ENCODE measurements at regions not wholly inside any gene's neighbourhood (a gene's known extent, or its start where the extent isn't known, plus 50 kb on each side); places are given as distances from the start of the nearest gene placed in this dataset.
"Not testable (repeated sequence)": the region's sequence is repeated elsewhere in the genome, so short reads cannot be mapped to it uniquely, and the experiment has no call there.

DNA sequence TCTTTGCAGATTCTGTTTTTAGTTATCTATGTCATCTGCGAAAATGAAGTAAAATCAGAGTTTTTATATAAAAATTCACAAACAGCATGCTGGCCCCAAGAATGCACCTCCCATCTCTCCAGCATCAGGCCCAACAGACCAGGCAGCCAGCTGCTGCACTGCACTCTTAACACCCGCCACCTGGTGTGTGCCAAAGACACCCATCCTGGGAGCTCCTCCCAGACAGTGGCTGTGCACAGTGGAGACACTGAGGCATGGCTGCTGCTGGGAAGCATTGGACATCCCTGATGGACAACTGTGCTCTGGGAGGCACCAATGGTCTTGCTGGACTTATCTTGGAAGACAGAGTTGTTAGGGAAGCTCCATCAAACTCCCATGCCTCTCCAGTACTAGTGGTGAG, 817.2 kb downstream of the TMEM121 start:
- TF ChIP-seq, protein P1, sequence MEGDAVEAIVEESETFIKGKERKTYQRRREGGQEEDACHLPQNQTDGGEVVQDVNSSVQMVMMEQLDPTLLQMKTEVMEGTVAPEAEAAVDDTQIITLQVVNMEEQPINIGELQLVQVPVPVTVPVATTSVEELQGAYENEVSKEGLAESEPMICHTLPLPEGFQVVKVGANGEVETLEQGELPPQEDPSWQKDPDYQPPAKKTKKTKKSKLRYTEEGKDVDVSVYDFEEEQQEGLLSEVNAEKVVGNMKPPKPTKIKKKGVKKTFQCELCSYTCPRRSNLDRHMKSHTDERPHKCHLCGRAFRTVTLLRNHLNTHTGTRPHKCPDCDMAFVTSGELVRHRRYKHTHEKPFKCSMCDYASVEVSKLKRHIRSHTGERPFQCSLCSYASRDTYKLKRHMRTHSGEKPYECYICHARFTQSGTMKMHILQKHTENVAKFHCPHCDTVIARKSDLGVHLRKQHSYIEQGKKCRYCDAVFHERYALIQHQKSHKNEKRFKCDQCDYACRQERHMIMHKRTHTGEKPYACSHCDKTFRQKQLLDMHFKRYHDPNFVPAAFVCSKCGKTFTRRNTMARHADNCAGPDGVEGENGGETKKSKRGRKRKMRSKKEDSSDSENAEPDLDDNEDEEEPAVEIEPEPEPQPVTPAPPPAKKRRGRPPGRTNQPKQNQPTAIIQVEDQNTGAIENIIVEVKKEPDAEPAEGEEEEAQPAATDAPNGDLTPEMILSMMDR (IDR thresholded peaks at IDR 0.05; ENCODE audit: insufficient read depth, low read length): no peak
- DNase-seq (ENCODE audit: low read depth): no peak
- H3K4me3 ChIP-seq (ENCODE audit: low read depth, low read length): no peak overlapping the region

DNA sequence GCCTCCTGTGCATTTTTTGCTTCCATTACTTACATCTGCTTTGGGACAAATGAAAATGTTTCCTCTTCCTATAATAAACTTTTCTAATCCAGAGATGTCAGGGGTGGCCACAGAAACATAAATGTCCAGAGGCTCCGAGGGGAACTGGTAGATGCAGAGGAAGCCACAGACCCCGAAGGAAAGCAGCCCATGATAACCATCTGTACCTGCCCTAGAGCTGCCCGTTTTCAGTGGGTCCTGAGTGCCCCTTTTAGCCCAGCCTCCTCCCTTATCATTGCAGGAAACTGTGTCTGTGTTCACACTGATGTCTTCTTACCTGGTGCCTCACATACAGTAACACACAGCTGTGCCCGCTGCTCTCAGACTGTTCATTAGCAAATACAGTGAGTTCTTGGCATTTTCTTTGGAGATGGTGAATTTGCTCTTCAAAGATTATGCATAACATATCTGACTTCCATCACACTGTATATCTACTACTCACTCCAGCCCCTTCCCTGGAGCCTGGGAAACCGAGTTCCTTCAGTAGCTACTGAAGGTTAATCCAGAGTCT, 817.8 kb downstream of the TMEM121 start:
- DNase-seq (ENCODE audit: low read depth); H3K4me3 ChIP-seq (ENCODE audit: low read depth, low read length): not testable (repeated sequence)

DNA sequence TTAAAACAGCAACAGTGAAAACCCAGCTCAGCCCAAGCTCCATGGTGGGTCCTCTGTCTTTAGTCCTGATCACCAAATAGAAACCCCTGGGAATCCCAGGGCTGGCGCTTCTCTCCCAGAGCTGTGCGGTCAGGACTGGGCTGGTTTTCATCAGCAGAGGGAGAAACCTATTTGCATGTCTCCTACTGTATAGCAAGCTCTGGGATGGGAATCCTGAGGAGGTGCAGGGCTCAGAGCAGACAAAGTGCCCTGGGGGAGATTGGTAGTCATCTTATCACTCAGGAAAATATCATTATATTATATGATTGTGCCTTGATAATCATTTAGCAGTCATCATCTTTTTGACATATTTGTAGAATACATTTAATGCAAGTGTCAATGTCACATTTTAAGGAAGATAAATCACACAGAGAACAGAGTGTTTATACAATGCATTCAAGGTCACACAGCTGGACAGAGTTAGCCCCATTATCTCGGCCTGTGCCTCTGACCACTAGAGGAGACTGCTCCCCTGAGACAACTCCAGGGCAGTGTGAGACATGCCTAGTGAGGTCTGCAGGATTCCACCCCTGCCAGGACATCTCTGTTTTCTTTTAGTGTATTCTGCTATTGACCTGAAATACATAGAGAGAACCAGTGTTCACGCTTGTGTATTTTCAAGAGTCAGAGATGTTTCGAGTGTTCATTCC, 818.6 kb downstream of the TMEM121 start:
- not testable (repeated sequence) for H3K4me3 ChIP-seq (ENCODE audit: low read depth, low read length); DNase-seq (ENCODE audit: low read depth)

DNA sequence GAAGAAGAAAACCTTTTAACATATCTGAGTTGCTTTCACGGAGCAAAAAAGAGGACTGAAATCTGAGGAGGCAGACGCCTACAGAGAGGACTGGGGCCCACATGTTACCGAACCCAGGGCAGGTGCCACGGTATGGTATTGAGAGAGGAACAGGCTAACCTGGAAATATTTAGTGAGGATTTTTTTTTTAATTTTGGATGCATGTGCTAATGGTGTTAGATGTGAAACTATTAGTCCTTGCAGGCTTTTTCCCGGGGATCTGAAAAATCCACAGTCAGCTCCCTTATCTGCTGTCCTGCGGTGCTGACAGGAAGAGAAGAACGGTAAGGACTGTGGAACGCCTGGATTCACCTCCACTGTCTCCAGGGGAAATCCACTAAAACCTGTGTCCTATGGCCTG, 819.7 kb downstream of the TMEM121 start:
- H3K4me3 ChIP-seq (ENCODE audit: low read depth, low read length): no peak overlapping the region
- TF ChIP-seq, protein P1 (IDR thresholded peaks at IDR 0.05; ENCODE audit: insufficient read depth, low read length): no peak
- no peak for DNase-seq (ENCODE audit: low read depth)

DNA sequence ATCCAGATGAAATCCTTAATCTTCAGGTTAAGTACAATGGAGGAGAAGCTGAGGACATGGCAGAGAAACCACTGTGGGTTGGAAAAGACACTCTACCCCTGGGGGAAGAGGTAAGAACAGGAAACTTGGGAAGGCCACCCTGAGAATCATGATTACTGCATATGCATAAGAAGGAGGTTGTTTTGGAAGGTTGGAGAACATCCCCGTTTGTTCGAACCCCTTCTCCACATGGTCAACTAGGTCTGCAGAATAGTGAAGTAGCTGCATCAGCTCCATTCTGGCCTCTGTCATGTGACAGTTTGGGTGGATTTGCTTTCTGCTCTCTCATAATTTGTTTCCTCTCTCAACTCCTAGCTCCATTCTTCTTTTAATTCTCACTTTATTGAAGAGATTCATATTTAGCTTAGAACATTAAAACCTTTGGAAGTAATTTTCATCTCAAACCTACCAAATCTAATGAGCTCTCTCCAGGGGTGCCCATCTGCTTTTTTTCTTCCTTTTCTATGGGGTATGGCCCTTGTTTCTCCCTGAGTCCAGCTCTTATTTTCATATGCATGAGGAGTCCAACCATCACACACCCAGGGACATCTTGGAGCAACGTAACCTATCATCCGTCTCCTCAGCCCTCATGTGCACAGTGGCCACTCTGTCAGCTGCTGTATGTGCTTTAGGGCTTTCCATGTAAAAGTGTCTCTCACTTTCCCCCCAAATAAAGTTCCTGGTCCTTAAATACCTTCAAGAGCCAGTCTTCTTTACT, 820.3 kb downstream of the TMEM121 start:
- TF ChIP-seq, protein P1 (IDR thresholded peaks at IDR 0.05; ENCODE audit: insufficient read depth, low read length): no peak
- H3K4me3 ChIP-seq (ENCODE audit: low read depth, low read length): no peak overlapping the region

DNA sequence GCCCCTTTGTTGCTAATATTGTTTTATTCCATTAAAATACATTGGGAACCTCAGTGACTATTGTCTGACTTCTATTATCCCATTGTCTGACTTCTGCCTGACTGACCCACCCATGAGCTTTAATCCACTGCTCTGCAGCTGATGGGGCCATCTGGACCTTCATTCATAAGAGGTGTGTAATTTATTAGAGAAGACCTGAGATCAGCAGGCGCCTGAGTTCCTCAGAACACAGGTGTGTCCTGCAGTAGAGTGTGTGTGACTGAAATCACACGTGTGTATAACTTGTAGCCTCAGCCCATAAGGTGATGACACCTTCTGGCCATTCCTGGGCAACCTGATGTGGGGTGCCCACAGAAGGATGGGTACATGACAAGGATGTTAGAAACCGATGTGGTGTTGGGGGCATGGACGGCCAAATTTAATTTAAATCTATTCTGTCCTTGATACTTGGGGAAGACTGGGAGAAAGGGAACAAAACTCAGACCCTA, 821.0 kb downstream of the TMEM121 start:
- TF ChIP-seq, protein P1 (IDR thresholded peaks at IDR 0.05; ENCODE audit: insufficient read depth, low read length): no peak
- no peak for DNase-seq (ENCODE audit: low read depth)
- no peak overlapping the region for H3K4me3 ChIP-seq (ENCODE audit: low read depth, low read length)

More for the DNA sequence above, 820.3 kb downstream of the TMEM121 start:
- DNase-seq (ENCODE audit: low read depth): no peak

DNA sequence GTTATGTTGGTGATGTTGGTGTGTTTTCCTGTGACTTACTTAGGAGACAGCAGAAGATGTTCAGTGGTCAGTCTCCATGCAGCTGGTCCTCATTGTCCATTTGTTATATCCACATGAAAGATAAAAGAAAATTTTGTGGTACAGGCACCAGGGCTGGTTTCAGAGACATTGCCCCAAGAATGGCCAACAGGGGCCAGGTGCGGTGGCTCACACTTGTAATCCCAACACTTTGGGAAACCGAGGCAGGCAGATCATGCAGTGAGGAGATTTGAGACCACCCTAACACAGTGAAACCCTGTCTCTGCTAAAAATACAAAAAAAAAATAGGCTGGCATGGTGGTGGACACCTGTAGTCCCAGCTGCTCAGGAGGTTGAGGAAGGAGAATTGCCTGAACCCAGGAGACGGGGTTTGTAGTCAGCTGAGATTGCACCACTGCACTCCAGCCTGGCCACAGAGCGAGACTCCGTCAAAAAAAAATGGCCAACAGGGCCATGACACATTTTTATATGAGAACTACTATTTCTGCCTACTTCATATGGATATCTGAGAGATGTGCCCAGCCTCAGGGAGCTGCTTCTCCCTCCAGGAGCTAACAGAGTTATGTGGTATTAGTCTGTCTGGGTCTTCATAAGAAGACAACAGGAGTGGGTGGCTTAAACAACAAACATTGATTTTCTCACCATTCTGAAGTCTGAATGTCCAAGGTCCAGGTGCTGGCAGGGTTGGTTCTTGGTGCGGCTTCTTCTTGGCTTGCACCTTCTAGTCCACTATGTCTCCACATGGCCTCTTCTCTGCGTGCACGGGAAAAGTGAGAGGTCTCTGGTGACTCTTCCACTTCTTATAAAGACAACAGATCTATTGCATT, 821.7 kb downstream of the TMEM121 start:
- H3K4me3 ChIP-seq (ENCODE audit: low read depth, low read length): no peak overlapping the region
- no peak for DNase-seq (ENCODE audit: low read depth)
- TF ChIP-seq, protein P1 (IDR thresholded peaks at IDR 0.05; ENCODE audit: insufficient read depth, low read length): no peak

DNA sequence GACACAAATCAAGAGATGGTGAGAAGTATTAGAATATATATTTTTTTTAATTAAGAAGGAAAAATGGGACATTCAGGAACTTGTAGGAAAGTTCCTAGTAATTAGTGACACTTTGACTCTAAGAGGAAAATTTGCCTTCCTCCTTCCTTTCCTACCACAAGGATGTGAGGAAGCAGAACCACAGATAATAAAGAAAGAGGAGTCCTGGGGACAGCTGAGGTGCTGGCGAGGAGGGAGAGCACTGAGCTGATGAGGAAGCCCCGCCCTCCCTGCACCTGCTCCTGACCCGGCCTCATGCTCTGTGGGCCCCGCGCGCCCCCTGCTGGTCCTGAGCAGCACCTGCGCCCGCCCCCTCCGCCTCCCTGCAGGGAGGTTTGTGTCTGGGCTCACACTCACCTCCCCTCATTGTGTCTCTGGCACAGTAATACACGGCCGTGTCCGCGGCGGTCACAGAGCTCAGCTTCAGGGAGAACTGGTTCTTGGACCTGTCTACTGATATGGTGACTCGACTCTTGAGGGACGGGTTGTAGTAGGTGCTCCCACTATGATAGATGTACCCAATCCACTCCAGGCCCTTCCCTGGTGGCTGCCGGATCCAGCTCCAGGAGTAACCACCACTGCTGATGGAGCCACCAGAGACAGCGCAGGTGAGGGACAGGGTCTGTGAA, 822.6 kb downstream of the TMEM121 start:
- not testable (repeated sequence) for H3K4me3 ChIP-seq (ENCODE audit: low read depth, low read length); DNase-seq (ENCODE audit: low read depth)

DNA sequence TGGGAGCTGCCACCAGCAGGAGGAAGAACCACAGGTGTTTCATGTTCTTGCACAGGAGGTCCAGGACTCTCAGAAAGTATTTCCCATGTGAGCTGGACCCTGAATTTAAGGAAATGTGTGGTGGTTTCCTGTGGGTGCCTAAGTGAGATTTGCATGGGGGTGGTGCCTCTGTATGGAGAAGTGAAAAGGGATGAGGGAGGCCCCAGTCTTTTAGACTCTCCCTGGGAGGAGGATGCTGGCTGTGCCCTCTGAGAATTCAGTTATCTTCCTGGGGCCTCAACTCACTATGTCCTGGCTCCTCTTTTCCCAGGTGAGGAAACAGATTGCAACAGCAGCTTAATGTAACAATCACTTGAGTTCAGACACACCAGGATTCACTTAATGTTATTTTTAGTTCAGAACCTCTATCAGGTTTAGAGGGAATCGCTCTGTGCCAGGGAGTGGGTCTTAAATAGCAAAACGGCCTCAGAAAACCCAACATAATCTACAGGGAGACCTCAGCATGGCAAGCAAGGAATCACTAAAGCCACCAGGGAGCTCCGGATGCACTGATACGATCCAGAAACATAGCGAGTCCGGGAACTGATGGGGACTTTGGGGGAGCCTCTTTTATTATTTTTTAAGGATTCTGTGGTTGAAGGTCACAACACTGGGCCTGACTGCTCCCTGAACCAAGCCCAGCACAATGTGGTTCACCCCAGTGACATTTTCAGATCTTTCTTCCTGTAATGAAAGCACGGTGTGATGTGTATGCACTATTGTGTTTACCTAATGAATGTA, 823.5 kb downstream of the TMEM121 start:
- DNase-seq (ENCODE audit: low read depth); H3K4me3 ChIP-seq (ENCODE audit: low read depth, low read length): not testable (repeated sequence)
